ENCODE measurements at regions not wholly inside any gene's neighbourhood (a gene's known extent, or its start where the extent isn't known, plus 50 kb on each side); places are given as distances from the start of the nearest gene placed in this dataset.
"Not testable (repeated sequence)": the region's sequence is repeated elsewhere in the genome, so short reads cannot be mapped to it uniquely, and the experiment has no call there.

DNA sequence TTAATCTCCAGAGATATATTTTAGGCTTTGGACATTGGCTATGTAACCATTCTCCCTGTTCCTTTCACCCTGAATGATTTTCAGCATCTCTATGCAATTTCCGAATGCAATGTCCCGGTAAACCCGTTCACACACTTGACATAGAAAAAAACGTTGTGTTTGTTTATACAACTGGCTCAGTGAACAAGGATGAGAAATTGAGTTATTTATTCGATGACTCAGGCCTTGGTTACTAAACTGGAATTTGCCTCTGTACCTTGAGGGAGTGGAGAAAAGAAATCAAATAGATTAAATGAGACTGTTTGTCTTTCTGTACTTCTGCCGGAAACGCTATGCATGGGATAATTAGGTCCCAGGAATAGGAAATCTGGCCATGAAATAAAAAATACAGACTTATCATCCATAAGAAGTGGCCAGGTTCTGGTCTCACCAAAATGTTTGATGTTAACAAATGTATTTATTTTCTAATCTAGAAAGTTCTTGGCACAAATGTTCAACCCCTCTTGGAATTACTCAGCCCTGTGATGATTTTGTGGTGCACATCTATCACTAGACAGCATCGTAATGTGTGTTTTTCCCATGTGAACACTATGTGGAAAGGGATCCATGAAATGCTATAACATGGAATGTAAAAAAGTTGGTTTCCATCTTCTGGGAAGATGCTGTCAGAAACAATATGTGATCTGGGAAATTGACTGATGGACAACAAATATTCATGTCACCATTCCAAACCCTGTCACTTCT, 253.9 kb downstream of the DUSP10 start:
- no peak for DNase-seq

GRCh38 chr1:221488550-221488949, 253.3 kb downstream of the DUSP10 start:
- no peak for DNase-seq

GRCh38 chr1:221494670-221495069, 247.2 kb downstream of the DUSP10 start:
- DNase-seq = no peak

GRCh38 chr1:221497046-221497445, 244.8 kb downstream of the DUSP10 start:
- no peak for DNase-seq

- no peak for DNase-seq
Observed at GRCh38 chr1:221503268-221503667, 238.6 kb downstream of the DUSP10 start.

DNA sequence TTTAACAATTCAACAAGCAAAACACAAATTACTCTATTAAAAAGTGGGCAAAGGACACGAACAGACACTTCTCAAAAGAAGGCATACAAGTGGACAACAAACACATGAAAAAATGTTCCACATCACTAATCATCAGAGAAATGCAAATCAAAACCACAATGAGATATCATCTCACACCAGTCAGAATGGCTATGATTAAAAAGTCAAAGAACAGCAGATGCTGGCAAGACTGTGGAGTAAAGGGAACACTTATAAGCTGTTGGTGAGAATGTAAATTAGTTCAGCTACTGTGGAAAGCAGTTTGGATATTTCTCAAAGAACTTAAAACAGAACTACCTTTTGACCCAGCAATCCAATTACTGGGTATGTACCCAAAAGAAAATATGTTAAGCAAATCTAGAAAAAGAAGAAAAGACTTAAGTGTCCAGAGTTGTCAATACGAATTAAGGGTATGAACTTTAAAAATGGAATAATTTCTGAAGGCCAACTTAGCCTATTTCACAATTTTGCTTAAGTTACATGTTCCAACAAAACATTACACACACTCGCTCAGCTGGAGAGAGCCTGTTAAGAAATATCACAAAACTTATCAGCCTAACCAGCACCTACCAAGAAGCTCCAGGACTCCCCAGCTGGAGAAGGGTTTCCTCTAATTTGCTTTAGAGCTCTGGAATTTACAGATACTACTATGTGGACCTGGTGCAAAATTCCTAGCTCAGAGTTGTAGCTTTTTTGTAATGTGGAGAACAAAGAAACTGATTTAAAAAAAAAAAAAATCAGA, 232.1 kb downstream of the DUSP10 start:
- no peak for DNase-seq

GRCh38 chr1:221510793-221511503, 230.9 kb downstream of the DUSP10 start:
- DNase-seq = no peak

- no peak for DNase-seq
Observed at GRCh38 chr1:221511797-221512196, 230.1 kb downstream of the DUSP10 start.

DNA sequence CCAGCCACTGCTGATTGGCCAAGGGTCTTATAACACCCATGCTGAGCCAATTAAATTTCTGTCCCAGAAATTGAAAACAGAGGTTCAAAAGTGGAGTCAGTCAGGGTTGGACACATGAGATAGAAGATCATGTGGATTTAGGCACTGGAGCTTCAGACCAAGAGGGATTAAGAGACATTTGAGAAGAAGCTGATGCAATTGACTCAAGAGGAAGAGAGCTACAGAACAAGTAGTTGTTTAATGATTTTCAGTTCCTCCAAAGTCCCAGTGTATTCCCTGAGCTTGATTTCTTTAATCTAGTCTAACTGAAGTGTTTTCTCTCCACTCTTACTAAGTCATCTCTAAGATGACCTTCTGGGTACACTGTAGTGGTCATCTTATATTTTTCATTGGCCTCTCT, 227.1 kb downstream of the DUSP10 start:
- DNase-seq = no peak

GRCh38 chr1:221515496-221515895, 226.4 kb downstream of the DUSP10 start:
- no peak for DNase-seq

DNA sequence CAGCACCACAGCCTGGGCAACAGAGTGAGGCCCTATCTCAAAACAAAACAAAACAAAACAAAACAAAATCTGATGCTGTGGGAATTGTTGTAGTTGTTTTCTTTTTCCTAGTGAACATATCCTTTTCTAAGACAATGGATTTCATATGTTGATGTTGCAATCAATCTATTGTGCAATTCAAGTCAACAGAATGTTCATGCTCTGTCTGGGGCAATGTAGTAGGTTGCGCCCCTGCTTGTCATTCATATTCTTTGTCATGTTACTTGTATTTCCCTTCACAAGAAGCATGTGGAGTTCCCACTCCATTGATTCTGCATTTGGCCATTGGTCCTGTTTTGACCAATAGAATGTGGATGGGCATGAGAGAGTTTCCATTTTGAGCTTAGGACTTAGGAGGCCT, 223.9 kb downstream of the DUSP10 start:
- DNase-seq = no peak

GRCh38 chr1:221520250-221520649, 221.6 kb downstream of the DUSP10 start:
- no peak for DNase-seq

- no peak for DNase-seq
Observed at GRCh38 chr1:221521686-221522085, 220.2 kb downstream of the DUSP10 start.

GRCh38 chr1:221522529-221522940, 219.4 kb downstream of the DUSP10 start:
- no peak for DNase-seq

DNA sequence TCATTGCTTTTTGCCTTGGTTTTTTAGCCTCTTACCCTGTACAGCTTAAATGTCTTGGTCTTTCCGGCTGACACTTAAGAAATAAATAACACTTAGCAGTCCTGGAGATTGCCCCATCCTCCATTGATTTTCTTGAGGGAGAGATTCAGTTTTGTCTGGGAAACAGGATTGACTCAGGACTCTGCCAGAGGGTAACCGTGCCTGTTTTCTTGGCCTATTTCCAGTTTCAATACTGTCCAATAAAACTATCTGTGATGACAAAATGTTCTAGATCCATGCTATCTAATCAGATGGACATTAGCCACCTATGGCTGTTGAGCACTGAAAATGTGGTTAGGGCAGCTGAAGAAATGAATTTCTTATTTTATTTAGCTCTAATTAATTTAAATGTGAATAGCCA, 216.1 kb downstream of the DUSP10 start:
- DNase-seq = no peak

- DNase-seq = no peak
Observed at GRCh38 chr1:221527302-221527701, 214.6 kb downstream of the DUSP10 start.

DNA sequence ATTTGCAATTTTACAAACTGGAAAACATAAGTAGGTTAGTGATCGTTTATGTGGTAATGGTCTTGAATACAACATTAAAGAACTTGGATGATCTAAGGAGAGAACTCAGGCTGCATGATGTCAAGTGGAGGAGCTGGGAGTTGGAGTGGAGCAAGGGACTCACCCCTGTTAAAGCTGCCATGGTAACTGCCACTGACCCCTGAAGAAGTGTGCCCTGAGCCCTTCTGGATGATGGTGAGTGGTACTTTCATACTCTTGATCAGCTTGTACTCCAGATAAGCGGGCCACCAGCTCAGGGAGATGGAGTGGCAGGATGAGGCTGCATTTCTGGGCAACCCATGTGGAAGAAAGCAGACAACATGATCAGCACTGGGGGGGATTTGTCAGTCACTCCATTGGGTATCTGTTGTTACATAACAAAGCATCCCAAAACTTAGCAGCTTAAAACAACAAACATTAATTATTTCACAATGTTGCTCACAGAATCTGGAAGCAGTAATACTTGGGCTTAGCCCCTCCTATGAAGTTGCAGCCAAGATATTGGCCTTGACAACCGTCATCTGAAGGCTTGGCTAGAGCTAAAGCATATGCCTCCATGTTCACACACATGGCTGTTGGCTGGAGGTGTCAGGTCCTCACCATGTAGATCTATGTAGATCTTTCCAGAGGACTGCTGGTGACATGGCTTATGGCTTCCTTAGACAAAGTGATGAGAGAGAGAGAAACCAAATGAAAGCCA, 213.8 kb downstream of the DUSP10 start:
- no peak for DNase-seq

- not testable (repeated sequence) for DNase-seq
Observed at GRCh38 chr1:221530159-221530558, 211.7 kb downstream of the DUSP10 start.

GRCh38 chr1:221530791-221531190, 211.1 kb downstream of the DUSP10 start:
- DNase-seq = no peak

DNA sequence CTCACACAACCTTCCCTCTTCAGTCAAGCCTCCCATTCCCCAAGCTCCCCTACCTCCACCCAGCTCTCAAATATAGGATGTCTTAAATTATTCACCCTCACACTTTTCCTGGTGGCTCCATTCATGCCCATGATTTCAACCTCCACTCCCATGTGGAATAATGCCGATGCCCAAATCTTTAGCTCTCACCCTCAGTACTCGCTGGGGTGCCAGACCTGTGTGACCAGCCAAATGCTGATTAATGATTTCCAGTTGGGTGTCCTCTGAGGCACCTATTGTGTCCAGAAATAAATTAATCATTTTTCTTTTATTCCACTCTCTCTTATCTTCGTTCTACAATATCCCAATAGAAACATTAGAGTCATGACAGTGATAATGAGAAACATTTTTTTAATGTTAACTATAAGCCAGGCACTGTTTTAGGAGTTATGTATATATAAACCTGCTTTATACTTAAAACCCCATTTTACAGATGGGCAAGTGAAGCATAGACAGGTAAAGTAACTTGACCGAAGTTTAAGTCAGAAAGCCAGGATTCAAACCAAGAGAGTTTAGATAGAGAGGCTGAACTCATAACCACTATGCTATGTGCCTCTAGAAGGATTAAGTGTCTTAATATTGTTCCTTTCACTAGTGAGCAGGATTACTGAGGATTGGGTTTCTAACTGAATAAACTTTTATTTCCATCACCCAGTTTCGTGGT, 209.7 kb downstream of the DUSP10 start:
- no peak for DNase-seq

DNA sequence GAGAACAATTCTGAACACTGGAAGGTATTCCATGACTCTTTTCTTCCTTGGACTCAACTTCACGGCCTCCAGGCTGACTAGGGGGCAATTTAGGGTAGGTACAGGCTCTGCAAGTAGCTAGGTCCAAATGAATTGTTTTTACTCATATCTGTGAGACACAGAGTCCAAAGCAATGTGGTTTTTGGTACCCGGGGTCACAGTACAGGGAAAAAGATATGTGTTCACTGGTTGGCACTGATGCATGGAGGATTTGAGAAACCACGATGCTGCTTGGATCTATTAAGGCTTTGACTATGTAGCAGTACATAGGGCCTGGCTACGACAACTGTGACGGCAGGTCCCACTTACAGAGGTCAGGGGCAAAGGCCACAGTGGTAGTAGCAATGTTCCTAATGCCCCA, 200.6 kb downstream of the DUSP10 start:
- DNase-seq = no peak

DNA sequence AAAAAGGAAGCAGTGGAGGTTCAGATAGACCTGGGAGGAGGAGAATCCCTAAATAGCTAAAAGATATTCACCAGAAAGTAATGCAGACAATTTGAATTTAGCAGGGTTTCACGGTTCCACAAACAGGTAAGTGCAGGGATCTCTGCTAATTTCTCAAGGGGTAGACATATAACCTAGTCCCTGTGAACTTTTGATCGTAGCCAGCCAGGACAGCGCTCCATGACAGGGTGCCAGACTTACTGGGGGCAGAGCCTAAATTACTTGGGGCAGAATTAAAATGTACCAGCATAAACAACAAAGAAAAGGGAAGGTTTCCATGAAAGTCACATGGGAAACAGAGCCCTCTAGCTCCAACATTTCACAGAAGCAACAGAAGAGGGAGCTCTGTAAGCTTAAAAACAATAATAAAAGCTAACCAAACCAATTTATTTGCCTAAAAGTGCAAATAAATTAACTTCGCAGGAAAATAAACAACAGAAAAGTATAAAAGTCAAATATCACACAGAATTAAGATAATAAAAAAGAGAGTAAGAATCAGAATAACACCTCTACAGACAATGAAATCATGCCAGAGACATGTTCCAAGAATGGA, 198.3 kb downstream of the DUSP10 start:
- DNase-seq = no peak

Measured in stimulated activated CD8-positive, alpha-beta memory T cell treated with anti-CD3 and anti-CD28 coated beads, Interleukin-4, amount 100 ng/mL, for 48 hours (primary cell).